ENCODE measurements at regions not wholly inside any gene's neighbourhood (a gene's known extent, or its start where the extent isn't known, plus 50 kb on each side); places are given as distances from the start of the nearest gene placed in this dataset.
"Not testable (repeated sequence)": the region's sequence is repeated elsewhere in the genome, so short reads cannot be mapped to it uniquely, and the experiment has no call there.

DNA sequence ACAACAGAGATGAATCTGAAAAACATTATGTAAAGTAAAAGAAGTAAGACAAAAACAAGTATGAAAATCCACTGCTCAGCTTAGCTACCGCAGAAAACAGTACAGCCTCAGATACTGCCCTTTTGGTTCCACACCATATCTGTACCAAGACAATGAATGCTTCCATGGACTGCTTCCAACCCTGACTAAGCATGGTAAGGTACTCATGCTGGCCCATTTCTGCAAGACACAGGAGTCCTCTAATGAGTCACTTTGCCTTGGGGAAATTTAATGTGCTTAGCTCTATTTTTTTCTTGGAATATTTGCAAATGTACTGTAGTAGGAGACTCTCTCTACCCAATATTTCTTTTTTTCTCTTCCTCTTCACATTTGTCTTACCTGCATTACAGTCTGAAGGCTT, 931.7 kb upstream of the HS3ST1 start:
- no peak for DNase-seq (ENCODE audit: low read depth in 2 of 2)

DNA sequence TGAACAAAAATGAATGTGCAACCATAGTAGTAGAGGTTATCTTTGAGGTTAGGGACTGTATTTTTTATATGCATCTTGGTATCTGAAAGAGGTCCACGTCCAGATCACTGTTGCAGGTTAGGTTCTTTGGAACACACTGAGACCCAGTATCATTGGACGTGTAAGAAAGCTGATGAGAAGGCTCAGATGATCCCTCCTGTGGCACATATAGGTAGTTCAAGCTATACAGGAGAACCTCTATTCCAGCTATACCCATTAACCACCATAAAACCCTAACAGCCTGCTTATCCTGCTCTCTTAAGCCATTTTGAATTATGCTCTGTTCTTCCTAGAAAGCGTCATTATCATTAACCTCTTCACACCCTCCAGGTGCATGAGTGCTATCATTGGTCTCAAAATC, 930.7 kb upstream of the HS3ST1 start:
- DNase-seq (ENCODE audit: low read depth in 2 of 2), result no peak

DNA sequence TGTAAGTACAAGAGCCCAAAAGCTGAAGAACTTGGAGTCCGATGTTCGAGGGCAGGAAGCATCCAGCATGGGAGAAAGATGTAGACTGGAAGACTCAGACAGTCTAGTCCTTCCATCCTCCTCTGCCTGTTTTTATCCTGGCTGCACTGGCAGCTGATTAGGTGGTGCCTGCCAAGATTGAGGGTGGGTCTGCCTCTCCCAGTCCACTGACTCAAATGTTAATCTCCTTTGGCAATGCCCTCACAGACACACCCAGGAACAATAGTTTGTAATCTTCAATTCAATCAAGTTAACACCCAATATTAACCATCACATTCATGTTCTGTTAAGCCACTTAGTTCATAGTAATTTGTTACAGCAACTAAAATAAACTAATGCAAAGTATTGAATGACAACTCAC, 904.4 kb upstream of the HS3ST1 start:
- DNase-seq (ENCODE audit: low read depth in 2 of 2), result not testable (repeated sequence)

DNA sequence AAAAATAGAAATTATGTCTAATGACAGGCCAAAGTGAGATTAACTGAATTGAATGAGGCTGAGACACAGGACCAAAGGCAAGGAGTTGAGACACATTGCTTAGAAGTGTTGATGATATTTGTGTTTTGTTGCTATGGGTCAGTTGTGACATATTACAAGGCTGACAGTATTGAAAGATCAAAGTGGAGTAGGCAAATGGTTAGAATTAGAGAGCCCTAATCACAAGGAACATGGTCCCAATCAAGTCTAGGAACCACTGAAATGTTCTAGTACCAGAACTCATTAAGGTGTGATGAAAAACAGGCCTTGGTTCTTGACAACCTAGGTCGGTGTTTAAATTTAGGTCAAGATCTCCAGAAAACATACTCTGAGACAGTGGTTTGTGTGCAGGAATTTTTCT, 896.3 kb upstream of the HS3ST1 start:
- DNase-seq (ENCODE audit: low read depth in 2 of 2), result no peak

GRCh38 chr4:12319765-12320164, 891.1 kb upstream of the HS3ST1 start:
- DNase-seq (ENCODE audit: low read depth in 2 of 2), result no peak

DNA sequence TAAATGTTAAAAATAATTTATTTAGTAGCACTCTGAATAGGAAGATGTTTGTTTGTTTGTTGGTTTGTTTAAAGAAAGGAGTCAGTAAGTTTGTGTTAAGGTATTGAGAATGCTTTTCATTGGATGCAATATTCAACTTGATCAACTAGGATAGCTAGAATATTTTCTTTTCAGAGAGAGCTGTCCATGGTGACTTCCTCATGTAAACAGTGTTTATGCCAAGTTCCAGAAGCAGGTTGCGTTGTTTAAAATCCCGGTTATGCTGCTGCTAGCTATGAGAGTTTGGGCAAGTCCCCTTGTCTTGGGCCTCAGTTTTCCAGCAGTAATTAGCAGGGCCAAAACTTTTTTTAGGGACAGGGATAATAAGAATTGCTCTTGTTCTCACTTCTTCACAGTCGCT, 876.2 kb upstream of the HS3ST1 start:
- DNase-seq (ENCODE audit: low read depth in 2 of 2), result no peak

GRCh38 chr4:12296366-12296765, 867.7 kb upstream of the HS3ST1 start:
- DNase-seq (ENCODE audit: low read depth in 2 of 2), result no peak

GRCh38 chr4:12293906-12294525, 865.3 kb upstream of the HS3ST1 start:
- DNase-seq (ENCODE audit: low read depth in 2 of 2), result no peak

DNA sequence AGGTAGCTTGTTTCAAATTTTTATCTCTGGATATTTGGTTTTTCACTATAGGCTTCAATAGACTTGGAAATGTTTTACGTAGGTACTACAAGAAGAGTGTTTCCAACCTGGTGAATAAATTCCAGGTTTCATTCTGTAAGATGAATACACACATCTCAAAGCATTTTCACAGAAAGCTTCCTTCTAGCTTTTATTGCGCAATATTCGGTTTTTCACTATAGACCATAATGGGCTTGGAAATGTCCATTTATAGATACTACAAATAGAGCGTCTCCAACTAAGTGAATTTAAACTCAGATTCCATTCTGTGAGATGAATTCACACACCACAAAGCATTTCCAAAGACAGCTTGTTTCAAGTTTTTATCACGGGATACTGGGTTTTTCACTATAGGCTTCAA, 857.7 kb upstream of the HS3ST1 start:
- DNase-seq (ENCODE audit: low read depth in 2 of 2), result no peak

- DNase-seq (ENCODE audit: low read depth in 2 of 2), result no peak
Observed at GRCh38 chr4:12270546-12270945, 841.9 kb upstream of the HS3ST1 start.

- no peak for DNase-seq (ENCODE audit: low read depth in 2 of 2)
Observed at GRCh38 chr4:12265554-12265953, 836.9 kb upstream of the HS3ST1 start.

GRCh38 chr4:12260453-12260852, 831.8 kb upstream of the HS3ST1 start:
- no peak for DNase-seq (ENCODE audit: low read depth in 2 of 2)

DNA sequence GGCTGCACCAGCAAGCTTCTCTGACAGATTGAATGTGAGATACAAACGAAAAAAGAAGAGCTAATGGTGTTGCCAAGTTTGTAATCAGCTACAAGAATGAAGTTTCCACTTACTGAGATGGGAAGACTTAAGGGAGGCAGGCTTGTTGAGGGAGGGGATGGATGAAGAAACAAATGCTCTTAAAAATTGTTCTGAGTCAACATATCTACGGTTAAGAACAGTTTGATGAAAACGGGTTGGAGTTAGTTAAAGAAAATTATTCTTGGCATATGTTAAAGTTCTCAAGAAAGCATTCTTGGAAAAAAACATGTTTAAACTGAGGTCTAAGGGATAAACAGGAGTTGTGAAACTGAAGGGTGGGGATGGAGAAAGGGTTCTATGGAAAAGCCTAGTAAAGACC, 816.3 kb upstream of the HS3ST1 start:
- no peak for DNase-seq (ENCODE audit: low read depth in 2 of 2)

- DNase-seq (ENCODE audit: low read depth in 2 of 2), result no peak
Observed at GRCh38 chr4:12242354-12242753, 813.7 kb upstream of the HS3ST1 start.

DNA sequence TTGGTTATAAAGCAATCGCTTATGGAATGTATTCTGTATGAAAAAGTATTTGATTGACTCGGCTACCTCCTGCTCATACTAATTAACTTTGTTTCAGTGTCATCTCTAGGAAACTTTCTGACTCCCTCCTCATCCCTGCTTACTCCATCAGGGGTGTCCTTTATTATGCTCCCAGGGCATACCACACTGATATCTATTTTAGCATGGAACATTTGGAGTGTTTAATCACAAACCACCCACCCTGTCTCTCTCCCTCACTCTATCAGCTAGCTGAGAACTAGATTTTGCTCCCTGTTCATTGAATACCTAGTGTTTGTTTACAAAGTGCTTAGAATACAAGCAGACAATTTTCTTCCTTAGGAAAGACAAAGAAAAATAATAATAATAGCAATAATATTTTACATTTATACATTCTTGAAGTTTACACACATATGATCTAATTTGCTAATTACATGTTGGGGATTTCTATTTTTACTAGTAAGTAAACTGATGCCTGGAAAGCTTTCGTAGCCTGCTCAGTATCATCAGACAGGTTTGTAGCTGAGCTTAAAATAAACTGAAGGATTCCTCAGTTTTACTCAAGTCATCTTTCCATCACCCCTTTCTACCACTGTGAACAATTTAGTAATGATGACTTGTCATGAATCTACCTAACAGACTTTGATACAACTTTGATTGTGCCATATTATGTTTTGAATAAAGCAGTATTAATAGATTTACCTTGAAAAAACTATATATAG, 811.4 kb upstream of the HS3ST1 start:
- no peak for DNase-seq (ENCODE audit: low read depth in 2 of 2)

DNA sequence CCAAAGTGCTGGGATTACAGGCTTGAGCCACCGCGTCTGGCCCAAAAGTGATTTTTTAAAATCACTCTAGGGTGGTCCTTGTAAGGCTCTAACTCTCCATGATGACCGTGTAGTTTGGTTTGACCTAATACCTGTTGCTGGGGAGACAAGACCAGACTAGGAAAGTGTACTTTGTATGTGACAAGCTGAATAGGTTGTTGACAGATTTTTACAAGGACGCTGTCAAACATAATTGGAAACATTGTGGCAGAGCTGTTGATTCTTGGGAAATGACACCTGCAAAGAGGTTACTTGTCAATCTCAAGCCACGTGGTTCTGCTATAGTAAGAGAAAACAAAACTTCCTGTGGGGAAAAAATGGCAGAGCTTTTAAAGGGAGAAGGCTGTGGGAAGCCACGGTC, 802.4 kb upstream of the HS3ST1 start:
- no peak for DNase-seq (ENCODE audit: low read depth in 2 of 2)

DNA sequence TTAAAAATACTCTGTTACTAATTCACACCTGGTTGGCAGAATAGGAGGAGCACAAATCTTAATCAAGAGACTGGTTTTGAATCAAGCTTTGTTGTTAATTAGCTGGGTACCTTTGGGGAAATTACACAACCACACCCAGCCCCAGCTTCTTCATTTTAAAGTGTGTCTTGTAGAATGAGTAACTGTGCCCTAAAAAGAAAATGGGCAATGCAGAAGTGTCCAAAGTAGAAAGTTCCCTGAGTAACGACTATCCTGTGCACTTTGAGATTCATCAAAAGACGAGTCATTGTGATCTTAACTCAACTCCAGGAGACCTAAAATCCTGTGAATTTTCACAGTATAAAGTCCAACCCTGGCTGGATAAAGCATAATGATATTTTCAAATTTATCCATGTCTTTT, 792.3 kb upstream of the HS3ST1 start:
- DNase-seq (ENCODE audit: low read depth in 2 of 2), result no peak

GRCh38 chr4:12211636-12212035, 782.9 kb upstream of the HS3ST1 start:
- DNase-seq (ENCODE audit: low read depth in 2 of 2), result no peak

DNA sequence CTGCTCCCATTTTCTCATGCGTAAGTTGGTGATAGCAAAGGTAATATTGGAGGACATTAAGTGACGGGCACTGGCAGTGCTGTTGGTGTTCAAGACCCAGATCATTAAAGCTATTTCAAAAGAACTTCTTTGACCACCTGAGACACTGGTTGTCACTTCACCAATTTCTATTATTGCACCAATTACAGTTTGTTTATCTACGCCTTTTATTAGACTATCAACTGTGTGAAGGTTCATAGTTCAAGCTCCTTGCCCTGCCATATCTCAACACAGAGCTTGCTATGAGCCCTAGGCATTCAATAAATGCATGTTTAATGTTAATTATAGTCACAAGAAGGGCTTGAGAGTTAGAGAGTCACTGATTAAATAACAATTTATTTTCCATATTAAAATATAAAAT, 778.7 kb upstream of the HS3ST1 start:
- DNase-seq (ENCODE audit: low read depth in 2 of 2), result no peak

- no peak for DNase-seq (ENCODE audit: low read depth in 2 of 2)
Observed at GRCh38 chr4:12206091-12206490, 777.4 kb upstream of the HS3ST1 start.

GRCh38 chr4:12203945-12204344, 775.3 kb upstream of the HS3ST1 start:
- no peak for DNase-seq (ENCODE audit: low read depth in 2 of 2)

DNA sequence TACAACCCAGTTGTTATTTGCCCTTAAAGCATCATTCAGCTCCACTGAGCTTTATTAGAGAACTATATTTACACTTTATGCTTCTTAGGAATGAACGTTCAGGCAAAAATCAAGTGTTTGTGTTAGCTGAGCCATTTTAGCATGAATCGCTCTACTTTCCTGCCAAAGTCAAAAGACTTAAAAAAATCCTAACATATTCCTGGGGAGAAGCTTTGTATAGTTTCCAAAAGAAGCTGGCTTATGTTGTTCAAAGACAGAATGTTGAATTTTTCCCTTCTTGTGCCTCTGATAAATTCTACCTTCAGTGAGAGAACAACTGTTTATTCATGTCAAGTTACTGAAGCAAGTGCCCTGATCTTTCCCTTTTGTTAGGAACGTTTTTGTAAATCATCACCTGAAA, 771.5 kb upstream of the HS3ST1 start:
- DNase-seq (ENCODE audit: low read depth in 2 of 2), result no peak

- no peak for DNase-seq (ENCODE audit: low read depth in 2 of 2)
Observed at GRCh38 chr4:12186526-12186925, 757.8 kb upstream of the HS3ST1 start.
